ENCODE measurements at regions not wholly inside any gene's neighbourhood (a gene's known extent, or its start where the extent isn't known, plus 50 kb on each side); places are given as distances from the start of the nearest gene placed in this dataset.

GRCh38 chr13:75123428-75123827 lies 358.5 kb downstream of the TBC1D4 start:
- in situ Hi-C loops (cut with MboI; ENCODE audit: low sequenced_read_pairs in 4 of 4) = no loop called here
- Histone ChIP-seq H3K36me3 (no peaks in the 10 kb centered on the region), H3K4me3 (no peak overlapping the region), H3K9me3 (no peaks in the 10 kb centered on the region), H3K27me3 (no peaks in the 10 kb centered on the region), H3K4me1 (no peaks in the 10 kb centered on the region), H3K27ac (no peak overlapping the region)
- intact Hi-C loops (cut with DNase I; ENCODE audit: low total_unique reads) = no loop called here
- ATAC-seq (no peak), DNase-seq (no peak)
- TF ChIP-seq POLR2A (IDR thresholded peaks at IDR 0.05) (no peak), CTCF (IDR thresholded peaks at IDR 0.05 in 4 of 5, conservative IDR thresholded peaks at IDR 0.05 in 1 of 5) (no peak)

- DNase-seq (no peak), ATAC-seq (no peak)
- Histone ChIP-seq H3K27ac (no peak overlapping the region), H3K4me3 (no peak overlapping the region), H3K4me1 (no peaks in the 10 kb centered on the region), H3K9me3 (no peaks in the 10 kb centered on the region), H3K27me3 (no peaks in the 10 kb centered on the region), H3K36me3 (no peaks in the 10 kb centered on the region)
- intact Hi-C loops (cut with DNase I; ENCODE audit: low total_unique reads) = no loop called here
- TF ChIP-seq POLR2A (IDR thresholded peaks at IDR 0.05) (no peak), CTCF (IDR thresholded peaks at IDR 0.05 in 4 of 5, conservative IDR thresholded peaks at IDR 0.05 in 1 of 5) (no peak)
- in situ Hi-C loops (cut with MboI; ENCODE audit: low sequenced_read_pairs in 4 of 4) = no loop called here
Observed at GRCh38 chr13:75120085-75120484, 361.9 kb downstream of the TBC1D4 start.

GRCh38 chr13:75115171-75115570 lies 366.8 kb downstream of the TBC1D4 start:
- Histone ChIP-seq H3K4me1 (no peaks in the 10 kb centered on the region), H3K27me3 (no peaks in the 10 kb centered on the region), H3K4me3 (no peak overlapping the region), H3K9me3 (no peaks in the 10 kb centered on the region), H3K27ac (no peak overlapping the region), H3K36me3 (no peaks in the 10 kb centered on the region)
- in situ Hi-C loops (cut with MboI; ENCODE audit: low sequenced_read_pairs in 4 of 4) = no loop called here
- TF ChIP-seq CTCF (IDR thresholded peaks at IDR 0.05 in 4 of 5, conservative IDR thresholded peaks at IDR 0.05 in 1 of 5) (no peak), POLR2A (IDR thresholded peaks at IDR 0.05) (no peak)
- DNase-seq (no peak), ATAC-seq (no peak)
- intact Hi-C loops (cut with DNase I; ENCODE audit: low total_unique reads) = no loop called here

- intact Hi-C loops (cut with DNase I; ENCODE audit: low total_unique reads) (no loop called here), in situ Hi-C loops (cut with MboI; ENCODE audit: low sequenced_read_pairs in 4 of 4) (no loop called here)
- TF ChIP-seq POLR2A (IDR thresholded peaks at IDR 0.05) = no peak
- TF ChIP-seq CTCF (IDR thresholded peaks at IDR 0.05 in 4 of 5, conservative IDR thresholded peaks at IDR 0.05 in 1 of 5) = no peak
- no peaks in the 10 kb centered on the region for H3K4me1 ChIP-seq
- DNase-seq = no peak
- H3K4me3 ChIP-seq = no peak overlapping the region
- no peak overlapping the region for H3K27ac ChIP-seq
- H3K36me3 ChIP-seq = no peaks in the 10 kb centered on the region
- no peaks in the 10 kb centered on the region for H3K27me3 ChIP-seq
- no peak for ATAC-seq
- H3K9me3 ChIP-seq = no peaks in the 10 kb centered on the region
Observed at GRCh38 chr13:75103976-75104375, 378.0 kb downstream of the TBC1D4 start.

GRCh38 chr13:75102001-75102716 lies 379.8 kb downstream of the TBC1D4 start:
- no peak for ATAC-seq

More at GRCh38 chr13:75102001-75102716, 379.8 kb downstream of the TBC1D4 start:
- no peaks in the 10 kb centered on the region for H3K4me1 ChIP-seq
- no peaks in the 10 kb centered on the region for H3K9me3 ChIP-seq
- no peaks in the 10 kb centered on the region for H3K27me3 ChIP-seq
- intact Hi-C loops (cut with DNase I; ENCODE audit: low total_unique reads) = no loop called here
- H3K27ac ChIP-seq = no peak overlapping the region
- TF ChIP-seq CTCF (IDR thresholded peaks at IDR 0.05 in 4 of 5, conservative IDR thresholded peaks at IDR 0.05 in 1 of 5) (no peak), POLR2A (IDR thresholded peaks at IDR 0.05) (no peak)
- in situ Hi-C loops (cut with MboI; ENCODE audit: low sequenced_read_pairs in 4 of 4) = no loop called here
- DNase-seq = no peak
- H3K36me3 ChIP-seq = no peaks in the 10 kb centered on the region
- H3K4me3 ChIP-seq = no peak overlapping the region

Data from gastrocnemius medialis (tissue), 4 donors.